Right atrium auricular region (tissue), 2 donors: ENCODE measurements at regions not wholly inside any gene's neighbourhood (a gene's known extent, or its start where the extent isn't known, plus 50 kb on each side); places are given as distances from the start of the nearest gene placed in this dataset.

ENCODE experiments used
- DNase-seq: peaks from one replicate; pipeline ENCODE4 v3.0.0-alpha.2; 2019; ENCODE audit warnings: low spot score
- H3K27ac ChIP-seq, 2 donors: fragments of 200-600 bp; sonication (generic); 1 replicate in 1 of 2; 2 replicates in 1 of 2; pipeline ENCODE4 v1.5.1; 2016 to 2019
- H3K27me3 ChIP-seq, 2 donors: fragments of 200-600 bp; sonication (generic); one replicate each; pipeline versions ENCODE4 v1.5.1 to v1.6.0; 2017 to 2019
- H3K36me3 ChIP-seq: fragments of 200-600 bp; sonication (generic); one replicate; pipeline ENCODE4 v1.5.1; 2016
- H3K4me1 ChIP-seq, 2 donors: fragments of 200-600 bp; sonication (generic); one replicate each; pipeline versions ENCODE4 v1.5.1 to v1.6.0; 2017 to 2019
- H3K4me3 ChIP-seq, 2 donors: fragments of 200-600 bp; sonication (generic); 1 replicate in 1 of 2; 2 replicates in 1 of 2; pipeline ENCODE4 v1.5.1; 2017 to 2019; ENCODE audit warnings: mild to moderate bottlenecking in 1 of 2, moderate library complexity in 1 of 2
- H3K9me3 ChIP-seq, 2 donors: fragments of 200-600 bp; sonication (generic); one replicate each; pipeline ENCODE4 v1.5.1; 2019
- CTCF ChIP-seq, 2 donors: fragments of 200-600 bp; sonication (generic); IDR thresholded peaks; one replicate each; pipeline ENCODE4 v1.5.1; 2019; ENCODE audit warnings: antibody characterized with exemption in 2 of 2

- H3K27ac ChIP-seq, result peak overlapping the region; percentile 21 to 78
Observed at GRCh38 chr12:125890366-125890905, 825.2 kb downstream of the AACS start.

GRCh38 chr12:125890971-125891370 is 825.7 kb downstream of the AACS start:
- Histone ChIP-seq H3K27ac (peak overlapping the region in 1 of 2 donors; percentile 78), H3K4me3 (no peak overlapping the region), H3K9me3 (no peaks in the 10 kb centered on the region), H3K36me3 (no peaks in the 10 kb centered on the region), H3K4me1 (peaks cover 0 to 20% of the 10 kb centered on the region in 2 donors), H3K27me3 (no peaks in the 10 kb centered on the region)
- no peak for DNase-seq
- TF ChIP-seq CTCF (IDR thresholded peaks at IDR 0.05), result no peak

More at GRCh38 chr12:125890366-125890905, 825.2 kb downstream of the AACS start:
- H3K4me3 ChIP-seq, result no peak overlapping the region
- no peak for DNase-seq
- no peaks in the 10 kb centered on the region for H3K9me3 ChIP-seq
- H3K36me3 ChIP-seq, result no peaks in the 10 kb centered on the region
- H3K27me3 ChIP-seq, result no peaks in the 10 kb centered on the region
- peaks cover 0 to 20% of the 10 kb centered on the region in 2 donors for H3K4me1 ChIP-seq
- TF ChIP-seq CTCF (IDR thresholded peaks at IDR 0.05), result no peak

GRCh38 chr12:125892276-125892675 is 827.0 kb downstream of the AACS start:
- no peak for DNase-seq
- no peak overlapping the region for H3K27ac ChIP-seq

GRCh38 chr12:125902991-125903390 is 837.8 kb downstream of the AACS start:
- Histone ChIP-seq H3K9me3 (no peaks in the 10 kb centered on the region), H3K36me3 (no peaks in the 10 kb centered on the region), H3K4me3 (no peak overlapping the region), H3K27me3 (no peaks in the 10 kb centered on the region), H3K4me1 (no peaks in the 10 kb centered on the region), H3K27ac (no peak overlapping the region)
- no peak for TF ChIP-seq CTCF (IDR thresholded peaks at IDR 0.05)
- DNase-seq, result no peak

More at GRCh38 chr12:125892276-125892675, 827.0 kb downstream of the AACS start:
- H3K4me1 ChIP-seq, result peaks cover 0 to 20% of the 10 kb centered on the region in 2 donors
- H3K9me3 ChIP-seq, result no peaks in the 10 kb centered on the region
- TF ChIP-seq CTCF (IDR thresholded peaks at IDR 0.05), result no peak
- H3K36me3 ChIP-seq, result no peaks in the 10 kb centered on the region
- H3K4me3 ChIP-seq, result no peak overlapping the region
- H3K27me3 ChIP-seq, result no peaks in the 10 kb centered on the region

- no peaks in the 10 kb centered on the region for H3K36me3 ChIP-seq
- H3K4me3 ChIP-seq, result no peak overlapping the region
- DNase-seq, result no peak
- no peaks in the 10 kb centered on the region for H3K9me3 ChIP-seq
- no peaks in the 10 kb centered on the region for H3K4me1 ChIP-seq
- H3K27me3 ChIP-seq, result no peaks in the 10 kb centered on the region
- H3K27ac ChIP-seq, result no peak overlapping the region
- TF ChIP-seq CTCF (IDR thresholded peaks at IDR 0.05), result no peak
Observed at GRCh38 chr12:125907351-125907750, 842.1 kb downstream of the AACS start.

GRCh38 chr12:125919856-125920470 is 854.7 kb downstream of the AACS start:
- H3K27ac ChIP-seq, result no peak overlapping the region
- H3K4me1 ChIP-seq, result no peaks in the 10 kb centered on the region
- no peaks in the 10 kb centered on the region for H3K36me3 ChIP-seq
- H3K9me3 ChIP-seq, result no peaks in the 10 kb centered on the region
- no peaks in the 10 kb centered on the region for H3K27me3 ChIP-seq
- H3K4me3 ChIP-seq, result no peak overlapping the region
- DNase-seq, result no peak
- TF ChIP-seq CTCF (IDR thresholded peaks at IDR 0.05), result no peak
